GM19467 (cell line): ENCODE measurements at regions not wholly inside any gene's neighbourhood (a gene's known extent, or its start where the extent isn't known, plus 50 kb on each side); places are given as distances from the start of the nearest gene placed in this dataset.
"Not testable (repeated sequence)": the region's sequence is repeated elsewhere in the genome, so short reads cannot be mapped to it uniquely, and the experiment has no call there.

Experiments used
- ATAC-seq: cut with Tn5 transposase; IDR thresholded peaks from one replicate; pipeline ENCODE4 v1.9.1; 2021; ENCODE audit warnings: mild to moderate bottlenecking, moderate library complexity; ENCODE audit not compliant: unreplicated experiment

GRCh38 chr10:29828956-29829355, 194.2 kb upstream of the SVIL start:
- no peak for ATAC-seq

GRCh38 chr10:29828440-29828894, 193.7 kb upstream of the SVIL start:
- ATAC-seq, result no peak

- no peak for ATAC-seq
Measured at GRCh38 chr10:29827512-29827911, 192.7 kb upstream of the SVIL start.

GRCh38 chr10:29826801-29827450, 192.2 kb upstream of the SVIL start:
- ATAC-seq, result no peak

DNA sequence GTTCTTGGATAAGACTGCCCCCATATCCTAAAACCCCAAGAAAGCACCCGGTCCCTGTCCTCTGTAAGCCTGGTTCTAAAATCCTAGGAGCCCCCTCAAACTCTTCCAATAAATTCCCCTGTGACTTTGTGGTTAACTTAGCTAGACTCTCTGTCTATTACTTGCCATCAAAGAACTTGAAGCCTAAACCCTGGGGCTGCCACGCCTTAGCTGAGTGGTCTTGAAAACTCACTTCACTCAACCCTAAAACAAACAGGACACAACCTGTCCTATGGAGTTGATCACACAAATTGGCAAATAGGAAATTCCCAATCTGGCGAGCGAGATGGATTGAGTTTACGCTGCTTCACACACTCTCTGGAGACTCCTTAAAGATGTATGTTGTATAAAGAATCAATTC, 191.4 kb upstream of the SVIL start:
- no peak for ATAC-seq

DNA sequence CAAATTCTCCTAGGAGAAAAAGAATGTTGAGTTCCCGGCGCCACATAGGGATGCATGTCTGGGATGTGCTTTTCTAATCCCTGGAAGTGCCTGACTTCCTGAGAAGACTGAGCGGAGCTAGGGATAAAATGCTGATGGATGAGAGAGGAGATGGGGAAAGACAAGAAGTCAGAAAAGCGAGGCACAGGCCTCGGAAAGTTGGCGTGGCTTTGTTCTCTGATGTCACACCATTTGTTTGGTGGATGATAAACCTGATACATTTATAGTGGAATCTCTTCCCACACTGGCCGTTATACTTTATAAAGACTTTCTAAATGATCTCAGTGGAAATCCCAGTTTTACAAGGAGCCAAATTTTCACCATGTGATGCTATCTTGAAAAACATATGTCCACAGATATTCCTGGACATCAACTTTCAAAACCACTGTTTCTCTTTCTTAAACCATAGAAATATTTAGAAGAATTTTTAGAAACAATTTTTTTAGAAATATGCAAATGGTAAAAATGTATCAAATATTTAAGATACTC, 188.8 kb upstream of the SVIL start:
- ATAC-seq, result no peak

- no peak for ATAC-seq
Measured at GRCh38 chr10:29820890-29821461, 186.2 kb upstream of the SVIL start.

- ATAC-seq, result no peak
Measured at GRCh38 chr10:29816801-29817558, 182.2 kb upstream of the SVIL start.

DNA sequence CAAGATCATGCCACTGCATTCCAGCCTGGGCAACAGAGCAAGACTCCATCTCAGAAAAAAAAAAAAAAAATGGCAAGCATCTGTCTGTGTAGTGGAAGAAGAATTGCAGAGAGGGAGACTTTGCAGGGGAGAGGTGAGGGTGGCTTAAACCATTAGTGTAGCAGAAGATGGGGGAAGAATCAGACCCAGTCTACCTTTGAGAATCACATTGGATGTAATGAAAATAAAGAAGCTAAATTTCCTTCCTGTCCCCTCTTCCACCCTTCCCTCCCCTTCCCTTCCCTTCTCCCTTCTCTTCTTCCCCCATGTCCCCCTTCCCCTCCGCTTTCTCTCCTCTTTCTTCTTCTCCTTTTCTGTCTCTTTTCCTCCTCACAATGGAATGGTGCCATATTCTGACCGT, 180.8 kb upstream of the SVIL start:
- no peak for ATAC-seq

- no peak for ATAC-seq
Measured at GRCh38 chr10:29811751-29812427, 177.1 kb upstream of the SVIL start.

GRCh38 chr10:29810816-29811215, 176.0 kb upstream of the SVIL start:
- ATAC-seq, result no peak

- ATAC-seq, result not testable (repeated sequence)
Measured at GRCh38 chr10:29810231-29810630, 175.5 kb upstream of the SVIL start.

DNA sequence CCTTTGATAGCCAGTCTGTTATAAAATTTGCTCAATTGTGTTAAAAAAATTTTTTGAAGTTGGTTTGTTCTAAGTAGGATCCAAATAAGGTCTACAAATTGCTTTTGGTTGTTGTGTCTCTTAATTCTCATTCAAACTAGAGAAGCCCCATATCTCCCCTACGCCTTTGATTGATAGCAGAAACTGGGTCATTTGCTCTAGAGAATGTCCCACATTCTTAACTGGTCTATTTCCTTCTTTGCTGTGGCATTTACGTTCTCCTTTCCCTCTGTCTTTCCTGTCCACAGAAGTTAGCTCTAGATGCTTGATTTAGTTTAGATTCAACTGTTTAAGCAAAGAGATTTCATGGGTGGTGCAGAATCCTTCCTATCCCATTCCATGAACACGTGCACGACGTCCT, 174.6 kb upstream of the SVIL start:
- ATAC-seq, result no peak

DNA sequence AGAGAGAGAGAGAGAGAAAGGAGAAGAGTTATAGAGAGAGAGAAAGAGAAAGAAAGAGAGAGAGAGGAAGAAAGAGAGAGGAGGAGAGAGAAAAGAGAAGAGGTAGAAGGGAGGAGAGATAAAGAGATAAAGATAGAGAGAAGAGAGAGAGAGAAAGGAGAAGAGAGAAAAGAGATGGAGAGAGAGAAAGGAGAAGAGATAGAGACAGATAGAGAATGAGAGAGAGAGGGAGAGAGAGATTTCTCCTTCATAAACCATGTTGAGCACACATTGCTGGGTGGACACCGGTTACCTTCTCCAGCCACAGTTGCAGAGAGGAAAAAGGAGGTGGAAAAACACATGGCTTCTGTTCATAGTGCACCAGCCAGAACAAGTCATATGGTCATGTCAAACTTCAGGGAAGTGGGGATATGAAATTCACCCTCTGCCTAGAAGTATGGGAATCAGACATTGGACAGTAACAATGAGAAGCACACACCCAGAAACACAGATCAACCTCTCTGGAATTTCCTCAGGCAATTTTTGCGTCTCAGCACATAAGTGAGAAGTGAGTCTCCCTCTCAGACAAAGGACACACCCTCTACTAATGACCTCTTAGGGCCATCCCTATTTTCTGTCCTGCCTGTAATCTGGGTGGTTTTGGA, 172.5 kb upstream of the SVIL start:
- ATAC-seq, result no peak

- no peak for ATAC-seq
Measured at GRCh38 chr10:29806350-29806788, 171.6 kb upstream of the SVIL start.

- ATAC-seq, result no peak
Measured at GRCh38 chr10:29805134-29805723, 170.5 kb upstream of the SVIL start.

- no peak for ATAC-seq
Measured at GRCh38 chr10:29804025-29804852, 169.5 kb upstream of the SVIL start.

DNA sequence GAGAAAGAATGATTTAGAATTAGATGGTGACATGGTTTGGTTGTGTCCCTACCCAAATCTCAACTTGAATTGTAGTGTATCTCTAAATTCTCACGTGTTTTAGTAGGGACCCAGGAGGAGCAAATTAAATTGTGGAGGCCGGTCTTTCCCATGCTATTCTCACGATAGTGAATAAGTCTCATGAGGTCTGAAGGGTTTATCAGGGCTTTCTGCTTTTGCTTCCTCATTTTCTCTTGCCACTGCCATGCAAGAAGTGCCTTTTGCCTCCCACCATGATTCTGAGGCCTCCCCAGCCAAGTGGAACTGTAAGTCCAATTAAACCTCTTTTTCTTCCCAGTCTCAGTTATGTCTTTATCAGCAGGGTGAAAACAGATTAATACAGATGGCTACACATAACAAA, 167.4 kb upstream of the SVIL start:
- ATAC-seq, result no peak

GRCh38 chr10:29798921-29799690, 164.3 kb upstream of the SVIL start:
- no peak for ATAC-seq
